H1 (cell line): ENCODE measurements at regions not wholly inside any gene's neighbourhood (a gene's known extent, or its start where the extent isn't known, plus 50 kb on each side); places are given as distances from the start of the nearest gene placed in this dataset.

Experiments used
- CTCF ChIA-PET: fragments of 300-600 bp; sonication (Branson Sonifier 250); formaldehyde crosslinking; loops from one replicate; lab custom pipeline; 2021; ENCODE audit not compliant: partially characterized antibody; lab: Charles Lee
- POLR2A ChIA-PET: fragments of 300-600 bp; sonication (Branson Sonifier 250); formaldehyde crosslinking; loops from one replicate; lab custom pipeline; 2021; ENCODE audit warnings: inconsistent platforms; ENCODE audit not compliant: partially characterized antibody; lab: Charles Lee
- DNase-seq, 2 experiments: peaks; one replicate each; pipeline versions ENCODE4 v3.0.0 to v3.0.0-alpha.2; 2010 to 2022; ENCODE audit warnings: low spot score in 2 of 2, low read depth in 1 of 2, mixed read lengths in 1 of 2
- FAIRE-seq: peaks from 2 replicates; lab custom pipeline; 2011; peaks lifted over from hg19 to GRCh38; lab: Jason Lieb, UNC
- H2AFZ ChIP-seq: 2 replicates; pipeline ENCODE4 v1.8.1; 2012; ENCODE audit warnings: low read length, inconsistent platforms
- H2AK5ac ChIP-seq: 2 replicates; pipeline ENCODE4 v1.6.1; 2013; ENCODE audit warnings: low read depth, low read length
- H2BK120ac ChIP-seq: replicated peaks from 2 replicates; pipeline ENCODE3; 2013; ENCODE audit warnings: low read depth, low read length, inconsistent platforms
- H2BK12ac ChIP-seq: 2 replicates; pipeline ENCODE4 v1.6.1; 2013; ENCODE audit warnings: low read depth, low read length
- H2BK15ac ChIP-seq: 2 replicates; pipeline ENCODE4 v1.6.1; 2013; ENCODE audit warnings: low read length
- H2BK20ac ChIP-seq: 2 replicates; pipeline ENCODE4 v1.6.1; 2013; ENCODE audit warnings: low read length
- H2BK5ac ChIP-seq: 2 replicates; pipeline ENCODE4 v1.6.1; 2013; ENCODE audit warnings: low read depth, low read length
- H3K14ac ChIP-seq: 2 replicates; pipeline ENCODE4 v1.6.1; 2013; ENCODE audit warnings: inconsistent platforms; ENCODE audit not compliant: insufficient read length
- H3K18ac ChIP-seq: 2 replicates; pipeline ENCODE4 v1.6.1; 2013; ENCODE audit warnings: low read length; ENCODE audit errors: extremely low read depth
- H3K23ac ChIP-seq: 2 replicates; pipeline ENCODE4 v1.6.1; 2013; ENCODE audit warnings: inconsistent platforms; ENCODE audit not compliant: insufficient read length
- H3K23me2 ChIP-seq: 2 replicates; pipeline ENCODE4 v1.6.1; 2013; ENCODE audit warnings: low read depth, low read length
- H3K27ac ChIP-seq: 2 replicates; pipeline ENCODE4 v1.6.1; 2011; ENCODE audit warnings: low read depth, low read length, inconsistent platforms
- H3K27me3 ChIP-seq, 4 experiments: replicated peaks in 1 of 4; 1 replicate in 1 of 4; 2 replicates in 3 of 4; pipeline versions ENCODE4 v1.6.1 to v1.8.1; 2011 to 2013; ENCODE audit warnings: low read length in 3 of 4, mild to moderate bottlenecking in 3 of 4, inconsistent platforms in 2 of 4, mixed read lengths in 2 of 4, moderate library complexity in 1 of 4; ENCODE audit not compliant: control insufficient read depth in 3 of 4, insufficient read depth in 3 of 4; ENCODE audit errors: extremely low read depth in 1 of 4
- H3K36me3 ChIP-seq, 4 experiments: 2 replicates each; pipeline versions ENCODE4 v1.6.1 to v1.8.1; 2011 to 2013; ENCODE audit warnings: mild to moderate bottlenecking in 4 of 4, low read length in 3 of 4, moderate library complexity in 2 of 4, control low read depth in 1 of 4, inconsistent platforms in 1 of 4; ENCODE audit not compliant: insufficient read depth in 4 of 4, control insufficient read depth in 2 of 4
- H3K4ac ChIP-seq: replicated peaks from 2 replicates; pipeline ENCODE3; 2013; ENCODE audit warnings: low read length, low read depth, mixed read lengths, inconsistent platforms; ENCODE audit not compliant: insufficient read length
- H3K4me1 ChIP-seq, 4 experiments: replicated peaks in 1 of 4; 1 replicate in 1 of 4; 2 replicates in 3 of 4; pipeline versions ENCODE4 v1.6.1 to v1.8.1; 2011 to 2013; ENCODE audit warnings: low read length in 3 of 4, inconsistent platforms in 2 of 4, mixed read lengths in 1 of 4; ENCODE audit not compliant: insufficient read depth in 4 of 4, control insufficient read depth in 3 of 4
- H3K4me2 ChIP-seq, 2 experiments: 2 replicates each; pipeline versions ENCODE4 v1.6.1 to v1.8.1; 2011 to 2013; ENCODE audit warnings: low read depth in 2 of 2, low read length in 2 of 2, control low read depth in 1 of 2, inconsistent platforms in 1 of 2, mild to moderate bottlenecking in 1 of 2; ENCODE audit not compliant: insufficient read depth in 1 of 2
- H3K4me3 ChIP-seq, 4 experiments: fragments of 200-600, 300-600 bp in 1 of 4; sonication (generic), shearing (Covaris generic), sonication (Bioruptor Twin) in 1 of 4; 2 replicates each; pipeline versions ENCODE4 v1.5.1 to v1.8.1; 2011 to 2016; ENCODE audit warnings: low read length in 4 of 4, low read depth in 3 of 4, control low read depth in 2 of 4, inconsistent platforms in 2 of 4, mild to moderate bottlenecking in 2 of 4, mixed read lengths in 1 of 4, moderate library complexity in 1 of 4; ENCODE audit not compliant: insufficient read depth in 2 of 4; ENCODE audit errors: extremely low read depth in 1 of 4
- H3K56ac ChIP-seq: replicated peaks from 2 replicates; pipeline ENCODE3; 2013; ENCODE audit warnings: low read depth, mild to moderate bottlenecking, mixed read lengths, low read length, inconsistent platforms; ENCODE audit not compliant: insufficient read length
- H3K79me1 ChIP-seq: 2 replicates; pipeline ENCODE4 v1.6.1; 2013; ENCODE audit warnings: low read depth, low read length, control low read depth
- H3K79me2 ChIP-seq, 2 experiments: 2 replicates each; pipeline versions ENCODE4 v1.6.1 to v1.8.1; 2012 to 2013; ENCODE audit warnings: low read length in 2 of 2, mild to moderate bottlenecking in 2 of 2, inconsistent platforms in 1 of 2; ENCODE audit not compliant: insufficient read depth in 2 of 2, control insufficient read depth in 1 of 2
- H3K9ac ChIP-seq, 4 experiments: replicated peaks in 1 of 4; 1 replicate in 1 of 4; 2 replicates in 3 of 4; pipeline versions ENCODE4 v1.6.1 to v1.8.1; 2011 to 2013; ENCODE audit warnings: low read depth in 3 of 4, low read length in 3 of 4, control low read depth in 2 of 4, mild to moderate bottlenecking in 2 of 4, moderate library complexity in 2 of 4, inconsistent platforms in 1 of 4; ENCODE audit errors: extremely low read depth in 1 of 4
- H3K9me3 ChIP-seq, 2 experiments: 2 replicates each; pipeline versions ENCODE4 v1.6.1 to v1.8.1; 2012 to 2013; ENCODE audit warnings: mild to moderate bottlenecking in 2 of 2, moderate library complexity in 2 of 2, control low read depth in 1 of 2, inconsistent platforms in 1 of 2, low read depth in 1 of 2, low read length in 1 of 2, mixed read lengths in 1 of 2; ENCODE audit not compliant: insufficient read depth in 2 of 2
- H4K20me1 ChIP-seq, 2 experiments: replicated peaks in 1 of 2; 2 replicates each; pipeline versions ENCODE3 to v1.8.1; 2011 to 2013; ENCODE audit warnings: inconsistent platforms in 2 of 2, low read length in 2 of 2, mild to moderate bottlenecking in 1 of 2; ENCODE audit not compliant: insufficient read depth in 2 of 2, control insufficient read depth in 1 of 2
- H4K5ac ChIP-seq: 2 replicates; pipeline ENCODE4 v1.6.1; 2013; ENCODE audit warnings: low read length, low read depth, mixed read lengths, inconsistent platforms; ENCODE audit not compliant: insufficient read length
- H4K8ac ChIP-seq: 2 replicates; pipeline ENCODE4 v1.8.0; 2013; ENCODE audit warnings: mild to moderate bottlenecking, moderate library complexity, low read length, inconsistent platforms; ENCODE audit not compliant: insufficient read depth; ENCODE audit errors: extremely low read depth
- H4K91ac ChIP-seq: replicated peaks from 2 replicates; pipeline ENCODE3; 2013; ENCODE audit warnings: low read length, mixed read lengths, inconsistent platforms; ENCODE audit not compliant: insufficient read length
- BRCA1 ChIP-seq: IDR thresholded peaks from 2 replicates; pipeline ENCODE4 v1.6.1; 2012; ENCODE audit warnings: low read depth, low read length, improper control_type of control experiment
- CBX8 ChIP-seq: fragments of 300-800, 300-1000 bp; sonication (generic); IDR thresholded peaks from 2 replicates; pipeline ENCODE4 v1.7.1; 2016; ENCODE audit warnings: low read depth, low read length, borderline replicate concordance
- EGR1 ChIP-seq: IDR thresholded peaks from 2 replicates; pipeline ENCODE4 v1.6.1; 2011; ENCODE audit warnings: low read depth, low read length, borderline replicate concordance
- GABPA ChIP-seq: IDR thresholded peaks from 2 replicates; pipeline ENCODE4 v1.6.1; 2011; ENCODE audit warnings: mild to moderate bottlenecking, low read length, moderate library complexity, borderline replicate concordance; ENCODE audit not compliant: insufficient read depth
- JUND ChIP-seq: IDR thresholded peaks from 2 replicates; pipeline ENCODE4 v1.6.1; 2011; ENCODE audit warnings: mild to moderate bottlenecking, improper control_type of control experiment, low read length
- KDM1A ChIP-seq: fragments of 200-600, 300-600 bp; sonication (generic); IDR thresholded peaks from 2 replicates; pipeline ENCODE4 v1.7.1; 2016; ENCODE audit warnings: mild to moderate bottlenecking, low read length, borderline replicate concordance
- PHF8 ChIP-seq: fragments of 200-600 bp; sonication (generic); conservative IDR thresholded peaks from 2 replicates; pipeline ENCODE4 v1.7.1; 2012; ENCODE audit warnings: low read depth, mild to moderate bottlenecking, inconsistent platforms, low read length, moderate library complexity
- SP2 ChIP-seq: IDR thresholded peaks from 2 replicates; pipeline ENCODE4 v1.6.1; 2012; ENCODE audit warnings: mild to moderate bottlenecking, low read length, inconsistent platforms
- WGBS, 2 experiments: shearing (Covaris generic) in 1 of 2; methylation state at CpG; one replicate each; pipeline versions ENCODE4 v1.1.6 to v1.1.7; 2013 to 2015; ENCODE audit warnings: low lambda C conversion rate in 2 of 2, mixed read lengths in 2 of 2, inconsistent platforms in 1 of 2, low coverage in 1 of 2, missing lambda C conversion rate in 1 of 2; ENCODE audit not compliant: insufficient replicate concordance in 2 of 2, insufficient coverage in 1 of 2, insufficient read length in 1 of 2; ENCODE audit errors: extremely low coverage in 1 of 2, missing lambda C conversion rate in 1 of 2; 5-methylcytosine and 5-hydroxymethylcytosine counted together
- TF ChIP-seq, protein P1 (sequence below): IDR thresholded peaks from 2 replicates; pipeline ENCODE4 v1.6.1; 2011; ENCODE audit warnings: low read length, improper control_type of control experiment

GRCh38 chr3:64291956-64292355 lies 66.7 kb upstream of the PRICKLE2 start:
- Histone ChIP-seq H4K8ac (no peak overlapping the region), H4K91ac (no peak overlapping the region), H3K9ac (no peak overlapping the region), H2BK5ac (no peak overlapping the region), H3K14ac (no peak overlapping the region)
- POLR2A ChIA-PET: no interaction called here
- no peak for TF ChIP-seq EGR1
- TF ChIP-seq GABPA: no peak
- TF ChIP-seq KDM1A: no peak
- TF ChIP-seq JUND: no peak
- TF ChIP-seq, protein P1, sequence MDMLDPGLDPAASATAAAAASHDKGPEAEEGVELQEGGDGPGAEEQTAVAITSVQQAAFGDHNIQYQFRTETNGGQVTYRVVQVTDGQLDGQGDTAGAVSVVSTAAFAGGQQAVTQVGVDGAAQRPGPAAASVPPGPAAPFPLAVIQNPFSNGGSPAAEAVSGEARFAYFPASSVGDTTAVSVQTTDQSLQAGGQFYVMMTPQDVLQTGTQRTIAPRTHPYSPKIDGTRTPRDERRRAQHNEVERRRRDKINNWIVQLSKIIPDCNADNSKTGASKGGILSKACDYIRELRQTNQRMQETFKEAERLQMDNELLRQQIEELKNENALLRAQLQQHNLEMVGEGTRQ: no peak
- no peak for TF ChIP-seq SP2
- no peak for TF ChIP-seq BRCA1
- TF ChIP-seq PHF8: no peak
- TF ChIP-seq CBX8: no peak
- TF ChIP-seq, all 59 proteins: peak for 0
- no peak overlapping the region for H3K18ac ChIP-seq
- no peak overlapping the region for H2BK15ac ChIP-seq
- no peak overlapping the region for H2BK20ac ChIP-seq
- 83% methylated on average over 4 of the region's 4 CpGs; no CpG with 5 or more reads in 1 of the 2 experiments for WGBS, 2 experiments
- H2BK120ac ChIP-seq: no peak overlapping the region
- no peak overlapping the region for H4K5ac ChIP-seq
- H2BK12ac ChIP-seq: no peak overlapping the region
- H3K27me3 ChIP-seq: no peaks in the 10 kb centered on the region
- peaks cover 4% of the 10 kb centered on the region in 2 experiments; a peak in 2 of 4 replicates for H3K9me3 ChIP-seq
- no peak overlapping the region for H3K27ac ChIP-seq
- DNase-seq (no peak), FAIRE-seq (no peak)
- no peak overlapping the region for H3K4me3 ChIP-seq
- no peaks in the 10 kb centered on the region; a peak in 1 of 8 replicates for H3K36me3 ChIP-seq
- no peaks in the 10 kb centered on the region for H3K23me2 ChIP-seq
- H2AFZ ChIP-seq: no peak overlapping the region
- no peaks in the 10 kb centered on the region for H3K79me1 ChIP-seq
- H3K79me2 ChIP-seq: no peaks in the 10 kb centered on the region
- no peak overlapping the region for H3K56ac ChIP-seq
- H3K4ac ChIP-seq: no peak overlapping the region
- no peak overlapping the region for H3K23ac ChIP-seq
- H4K20me1 ChIP-seq: no peaks in the 10 kb centered on the region
- CTCF ChIA-PET: no interaction called here
- no peaks in the 10 kb centered on the region for H3K4me1 ChIP-seq
- H3K4me2 ChIP-seq: no peak overlapping the region
- H2AK5ac ChIP-seq: no peak overlapping the region
